ENCODE measurements at regions not wholly inside any gene's neighbourhood (a gene's known extent, or its start where the extent isn't known, plus 50 kb on each side); places are given as distances from the start of the nearest gene placed in this dataset.

GRCh38 chrX:22737541-22737940 is 262.2 kb upstream of the DDX53 start:
- RAD21 ChIA-PET (ENCODE audit: unreplicated experiment), result no interaction called here
- in situ Hi-C loops (cut with MboI) (no loop called here), intact Hi-C loops (cut with micrococcal nuclease; ENCODE audit: unreplicated experiment) (no loop called here)
- ATAC-seq (no peak), DNase-seq (ENCODE audit: low read depth, low spot score) (no peak), FAIRE-seq (no peak)
- TF ChIP-seq MEF2B (IDR thresholded peaks at IDR 0.05; ENCODE audit: partially characterized antibody, poor library complexity, severe bottlenecking) (no peak), RELA (IDR thresholded peaks at IDR 0.05; ENCODE audit: borderline replicate concordance, partially characterized antibody) (no peak), IRF4 (IDR thresholded peaks at IDR 0.05; ENCODE audit: low read depth, low read length) (no peak), NKRF (conservative IDR thresholded peaks at IDR 0.05) (no peak), EZH2 (IDR thresholded peaks at IDR 0.05; ENCODE audit: borderline replicate concordance, control insufficient read depth, low read depth, low read length) (no peak), SKIL (IDR thresholded peaks at IDR 0.05; ENCODE audit: low read depth, poor library complexity, severe bottlenecking) (no peak), HDAC6 (IDR thresholded peaks at IDR 0.05; ENCODE audit: unreplicated experiment) (no peak), LARP7 (IDR thresholded peaks at IDR 0.05) (no peak), SIN3A (IDR thresholded peaks at IDR 0.05; ENCODE audit: low read depth, low read length) (no peak), KAT2A (conservative IDR thresholded peaks at IDR 0.05; ENCODE audit: control insufficient read depth, low read depth, low read length) (no peak), REST (IDR thresholded peaks at IDR 0.05; ENCODE audit: low read depth, low read length) (no peak)
- Histone ChIP-seq H3K9me3 (replicated peaks; ENCODE audit: control insufficient read depth, insufficient read depth, low read length) (no peaks in the 10 kb centered on the region), H3K4me1 (ENCODE audit: control insufficient read depth, insufficient read depth, low read length) (no peaks in the 10 kb centered on the region), H3K27me3 (replicated peaks in 1 of 2; ENCODE audit: control insufficient read depth in 2 of 2, insufficient read depth in 2 of 2, low read length in 1 of 2) (no peaks in the 10 kb centered on the region), H3K4me3 (no peak overlapping the region), H2AFZ (ENCODE audit: control insufficient read depth, low read depth, low read length) (no peak overlapping the region), H4K20me1 (ENCODE audit: control insufficient read depth, insufficient read depth) (no peaks in the 10 kb centered on the region), H3K4me2 (ENCODE audit: control insufficient read depth, insufficient read depth) (no peak overlapping the region), H3K9ac (ENCODE audit: control insufficient read depth, insufficient read depth, low read length) (no peak overlapping the region), H3K79me2 (ENCODE audit: control insufficient read depth, insufficient read depth, low read length) (no peaks in the 10 kb centered on the region), H3K27ac (ENCODE audit: control insufficient read depth, insufficient read depth) (no peak overlapping the region), H3K36me3 (ENCODE audit: control insufficient read depth in 2 of 2, insufficient read depth in 2 of 2, low read length in 1 of 2) (no peaks in the 10 kb centered on the region)
- POLR2A ChIA-PET, result no interaction called here
- CTCF ChIA-PET, result interaction anchor here (1.5 to 2.9 kb wide), 2 partner anchors 11 to 13 kb away, joined by 3 to 20 read pairs; no protein-coding TSS in a partner anchor
- SMC1A ChIA-PET (ENCODE audit: uncharacterized antibody, unreplicated experiment), result interaction anchor here (3.3 kb wide), 1 partner anchor 10 kb away, joined by 14 read pairs; no protein-coding TSS in a partner anchor
- WGBS (ENCODE audit: insufficient coverage, insufficient replicate concordance, low lambda C conversion rate, missing lambda C conversion rate), result 60% methylated on average over 2 of the region's 2 CpGs
- no TSS peak for BruUV-seq (replicated peaks)
